NCI-H146 (cell line): ENCODE measurements at regions not wholly inside any gene's neighbourhood (a gene's known extent, or its start where the extent isn't known, plus 50 kb on each side); places are given as distances from the start of the nearest gene placed in this dataset.
A peak's percentile ranks its signal among the peaks of the same experiment; 100 is the strongest.

Experiments
- DNase-seq: peaks from one replicate; lab custom pipeline; 2025; lab: John Stamatoyannopoulos, UW

GRCh38 chr1:219476716-219477115, 136.2 kb downstream of the ZC3H11B start:
- DNase-seq = no peak

- DNase-seq = no peak
Observed at GRCh38 chr1:219476116-219476515, 136.8 kb downstream of the ZC3H11B start.

GRCh38 chr1:219472596-219472995, 140.3 kb downstream of the ZC3H11B start:
- no peak for DNase-seq

GRCh38 chr1:219467524-219467923, 145.4 kb downstream of the ZC3H11B start:
- DNase-seq = no peak

- no peak for DNase-seq
Observed at GRCh38 chr1:219466766-219467165, 146.1 kb downstream of the ZC3H11B start.

GRCh38 chr1:219465212-219466093, 147.5 kb downstream of the ZC3H11B start:
- DNase-seq = no peak

GRCh38 chr1:219463636-219464035, 149.3 kb downstream of the ZC3H11B start:
- no peak for DNase-seq

GRCh38 chr1:219461981-219462400, 150.9 kb downstream of the ZC3H11B start:
- DNase-seq = no peak

GRCh38 chr1:219460896-219461815, 151.7 kb downstream of the ZC3H11B start:
- no peak for DNase-seq

GRCh38 chr1:219460081-219460895, 152.6 kb downstream of the ZC3H11B start:
- no peak for DNase-seq

- no peak for DNase-seq
Observed at GRCh38 chr1:219459351-219460080, 153.4 kb downstream of the ZC3H11B start.

- no peak for DNase-seq
Observed at GRCh38 chr1:219446288-219446687, 166.6 kb downstream of the ZC3H11B start.

GRCh38 chr1:219445864-219446263, 167.0 kb downstream of the ZC3H11B start:
- DNase-seq = no peak

- no peak for DNase-seq
Observed at GRCh38 chr1:219444474-219444873, 168.4 kb downstream of the ZC3H11B start.

- DNase-seq = no peak
Observed at GRCh38 chr1:219443763-219444162, 169.1 kb downstream of the ZC3H11B start.

- no peak for DNase-seq
Observed at GRCh38 chr1:219442611-219443061, 170.3 kb downstream of the ZC3H11B start.

GRCh38 chr1:219441884-219442283, 171.0 kb downstream of the ZC3H11B start:
- peak; percentile 36 for DNase-seq

- DNase-seq = no peak
Observed at GRCh38 chr1:219439376-219439775, 173.5 kb downstream of the ZC3H11B start.

GRCh38 chr1:219438386-219438785, 174.5 kb downstream of the ZC3H11B start:
- DNase-seq = no peak

- peak; percentile 27 for DNase-seq
Observed at GRCh38 chr1:219434923-219435297, 178.0 kb downstream of the ZC3H11B start.

GRCh38 chr1:219434285-219434922, 178.5 kb downstream of the ZC3H11B start:
- no peak for DNase-seq
